GM18505 (cell line): ENCODE measurements at regions not wholly inside any gene's neighbourhood (a gene's known extent, or its start where the extent isn't known, plus 50 kb on each side); places are given as distances from the start of the nearest gene placed in this dataset.
"Not testable (repeated sequence)": the region's sequence is repeated elsewhere in the genome, so short reads cannot be mapped to it uniquely, and the experiment has no call there.

Experiments used
- ATAC-seq: cut with Tn5 transposase; IDR thresholded peaks from one replicate; pipeline ENCODE4 v1.9.1; 2021; ENCODE audit not compliant: unreplicated experiment
- POLR2A ChIP-seq: IDR thresholded peaks from 4 replicates; pipeline ENCODE4 v1.6.1; 2011; ENCODE audit warnings: borderline replicate concordance; ENCODE audit not compliant: insufficient read depth, insufficient read length; ENCODE audit errors: extremely low read depth

GRCh38 chr3:84567796-84568195, 391.0 kb upstream of the CADM2 start:
- no peak for TF ChIP-seq POLR2A
- no peak for ATAC-seq

- TF ChIP-seq POLR2A: no peak
- no peak for ATAC-seq
Measured at GRCh38 chr3:84573962-84574361, 384.8 kb upstream of the CADM2 start.

- no peak for ATAC-seq
- TF ChIP-seq POLR2A: no peak
Measured at GRCh38 chr3:84586427-84586826, 372.4 kb upstream of the CADM2 start.

GRCh38 chr3:84600703-84601225, 358.0 kb upstream of the CADM2 start:
- no peak for ATAC-seq
- no peak for TF ChIP-seq POLR2A

GRCh38 chr3:84601303-84601702, 357.5 kb upstream of the CADM2 start:
- ATAC-seq: no peak
- TF ChIP-seq POLR2A: no peak

- TF ChIP-seq POLR2A: no peak
- ATAC-seq: no peak
Measured at GRCh38 chr3:84621823-84622222, 337.0 kb upstream of the CADM2 start.

- no peak for ATAC-seq
- no peak for TF ChIP-seq POLR2A
Measured at GRCh38 chr3:84634668-84635067, 324.1 kb upstream of the CADM2 start.

- ATAC-seq: no peak
- TF ChIP-seq POLR2A: no peak
Measured at GRCh38 chr3:84637272-84637671, 321.5 kb upstream of the CADM2 start.

GRCh38 chr3:84666468-84666867, 292.3 kb upstream of the CADM2 start:
- no peak for TF ChIP-seq POLR2A
- no peak for ATAC-seq

GRCh38 chr3:84679211-84679610, 279.6 kb upstream of the CADM2 start:
- no peak for ATAC-seq
- TF ChIP-seq POLR2A: no peak

- ATAC-seq: no peak
- no peak for TF ChIP-seq POLR2A
Measured at GRCh38 chr3:84680700-84681099, 278.1 kb upstream of the CADM2 start.

GRCh38 chr3:84683493-84683892, 275.3 kb upstream of the CADM2 start:
- no peak for TF ChIP-seq POLR2A
- no peak for ATAC-seq

- no peak for TF ChIP-seq POLR2A
- no peak for ATAC-seq
Measured at GRCh38 chr3:84685467-84685866, 273.3 kb upstream of the CADM2 start.

- no peak for ATAC-seq
- TF ChIP-seq POLR2A: no peak
Measured at GRCh38 chr3:84692261-84692660, 266.5 kb upstream of the CADM2 start.

GRCh38 chr3:84710288-84710687, 248.5 kb upstream of the CADM2 start:
- ATAC-seq: not testable (repeated sequence)
